HG03565 (cell line): ENCODE measurements at regions not wholly inside any gene's neighbourhood (a gene's known extent, or its start where the extent isn't known, plus 50 kb on each side); places are given as distances from the start of the nearest gene placed in this dataset.

Experiments
- ATAC-seq: cut with Tn5 transposase; IDR thresholded peaks from one replicate; pipeline ENCODE4 v1.9.1; 2021; ENCODE audit warnings: mild to moderate bottlenecking, moderate library complexity; ENCODE audit not compliant: unreplicated experiment

DNA sequence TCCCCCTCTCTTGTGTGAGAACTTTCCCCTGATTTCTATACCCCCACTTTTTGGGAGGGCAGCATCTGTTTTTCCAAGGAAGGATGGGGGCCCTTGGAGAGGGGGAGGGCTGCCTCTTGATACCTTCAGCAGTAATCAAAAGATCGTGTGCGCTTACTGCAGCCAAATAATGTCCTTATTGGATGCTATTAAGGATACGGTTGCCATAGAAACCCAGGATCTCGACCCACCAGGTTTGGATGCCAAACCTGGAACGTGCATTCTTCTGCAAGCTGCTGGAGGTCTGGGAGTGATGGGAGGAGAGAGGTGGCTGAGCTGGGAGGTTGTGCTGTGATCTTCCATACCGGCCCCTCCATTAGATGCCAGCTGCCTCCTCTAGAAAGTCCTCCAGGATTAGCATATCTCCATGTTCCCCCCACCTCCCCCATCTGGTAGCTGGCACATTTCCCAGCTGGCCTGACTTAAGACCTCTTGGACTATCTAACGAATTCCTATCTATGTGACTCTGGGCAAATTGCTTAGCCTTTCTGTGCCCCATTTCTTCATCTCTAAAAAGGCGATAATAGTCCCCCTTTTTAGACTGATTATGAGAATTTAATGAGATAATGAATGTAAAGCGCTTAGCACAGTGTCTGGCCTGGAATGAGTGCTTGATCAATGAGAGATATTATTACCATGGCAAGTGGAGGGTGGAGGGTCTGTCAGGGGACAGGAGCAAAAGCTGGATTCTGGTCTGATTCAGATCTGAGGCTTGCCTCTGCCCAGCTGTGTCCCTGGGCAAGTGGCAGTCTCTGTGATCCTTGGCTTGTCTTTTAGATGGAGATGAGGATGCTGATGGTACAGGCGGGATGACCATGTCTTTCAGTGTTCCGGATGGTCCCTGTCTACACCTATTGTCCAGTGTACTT is 78.5 kb upstream of the PCBD1 start:
- ATAC-seq = no peak

- ATAC-seq = peak; percentile 68
Measured at GRCh38 chr10:70967591-70968587, 79.5 kb upstream of the PCBD1 start.

- no peak for ATAC-seq
Measured at GRCh38 chr10:70969188-70969587, 80.8 kb upstream of the PCBD1 start.

DNA sequence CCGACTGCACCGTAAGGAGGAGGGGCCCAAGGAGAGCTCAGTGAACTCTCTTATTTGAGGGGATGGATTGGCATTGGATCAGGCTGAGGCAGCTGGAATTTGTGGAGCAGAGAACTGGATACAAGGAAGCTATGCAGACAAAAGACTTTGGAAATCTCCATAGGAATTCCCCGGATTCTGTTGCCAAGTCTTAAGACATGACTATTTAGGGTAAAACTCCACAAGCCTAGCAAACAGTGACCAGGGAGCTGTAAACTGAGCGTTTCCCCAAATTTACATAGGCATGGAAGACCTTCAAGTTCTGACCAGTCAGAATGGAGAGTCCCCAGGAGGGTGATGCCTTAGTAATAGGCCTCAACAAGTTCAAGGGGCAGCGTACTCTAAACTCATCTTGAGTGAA is 82.5 kb upstream of the PCBD1 start:
- ATAC-seq = no peak

DNA sequence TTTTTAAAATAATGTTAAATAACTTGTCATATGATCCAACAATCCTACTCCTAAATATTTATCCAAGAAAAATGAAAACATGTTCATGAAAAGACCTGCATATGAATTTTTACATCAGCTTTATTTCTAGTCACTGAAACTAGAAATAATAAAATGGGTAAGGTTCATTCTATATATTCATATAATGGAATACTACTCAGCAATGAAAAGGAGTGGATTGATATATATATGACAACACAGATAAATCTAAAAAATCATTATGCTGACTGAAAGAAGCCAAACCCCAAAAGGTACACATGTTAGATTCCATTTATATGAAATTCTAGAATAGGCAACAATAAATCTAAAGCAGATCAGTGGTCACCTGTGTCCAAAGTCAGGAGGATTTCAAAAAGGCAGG is 84.9 kb upstream of the PCBD1 start:
- no peak for ATAC-seq

DNA sequence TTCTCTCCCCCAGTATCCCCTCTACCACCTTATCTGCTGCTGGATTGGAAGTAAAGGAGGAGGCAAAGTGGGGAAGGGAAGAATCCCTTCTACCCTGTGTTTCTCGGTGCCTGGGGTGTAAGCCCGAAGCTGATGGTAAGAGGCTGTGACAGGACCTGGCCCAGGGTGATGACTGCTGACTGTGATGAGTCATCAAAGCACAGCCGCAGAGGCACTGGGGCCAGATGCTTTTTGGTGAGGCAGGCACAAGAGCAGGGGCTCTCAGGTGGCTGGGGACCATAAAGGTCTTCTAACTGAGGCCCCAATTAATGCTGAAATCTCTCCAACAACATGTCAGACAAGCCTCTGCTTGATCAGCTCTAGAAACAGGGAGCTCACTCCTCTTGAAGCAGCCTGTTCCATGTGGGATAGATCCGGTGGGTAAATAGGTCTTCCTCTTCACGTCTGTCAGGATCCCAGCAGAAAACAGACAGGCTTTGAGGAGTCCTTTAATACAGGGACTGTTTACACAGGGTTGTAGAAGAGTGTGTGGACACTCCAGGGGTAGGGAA is 86.1 kb upstream of the PCBD1 start:
- no peak for ATAC-seq

- ATAC-seq = no peak
Measured at GRCh38 chr10:70974920-70975319, 86.6 kb upstream of the PCBD1 start.

DNA sequence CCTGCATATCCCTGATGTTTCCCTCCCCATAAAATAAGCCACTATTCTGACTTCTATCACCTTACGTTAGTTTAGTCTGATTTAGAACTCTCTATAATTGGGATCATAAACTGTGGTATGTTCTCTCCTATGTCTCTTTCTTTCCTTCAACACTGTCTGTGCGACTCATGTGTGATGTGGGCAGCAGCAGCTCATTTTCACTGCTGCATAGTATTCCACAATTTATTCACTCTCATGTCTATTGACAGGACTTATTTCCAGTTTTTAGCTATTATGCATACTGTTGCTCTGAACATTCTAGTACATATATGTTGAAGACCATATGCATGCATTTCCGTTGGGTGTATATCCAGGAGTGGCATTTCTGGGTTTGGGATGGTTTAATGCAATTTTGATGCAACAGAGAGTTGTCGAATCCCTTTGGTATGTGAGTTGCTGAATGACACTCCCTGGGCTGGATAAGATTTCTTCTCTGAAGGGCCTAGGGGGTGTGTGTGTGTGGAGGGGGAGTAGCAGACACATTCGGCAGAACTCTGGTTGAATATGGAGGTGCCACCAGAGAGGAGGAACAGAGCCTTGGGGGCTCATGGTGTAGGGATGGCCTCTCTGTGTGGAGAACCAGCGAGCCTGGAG is 87.8 kb upstream of the PCBD1 start:
- no peak for ATAC-seq

DNA sequence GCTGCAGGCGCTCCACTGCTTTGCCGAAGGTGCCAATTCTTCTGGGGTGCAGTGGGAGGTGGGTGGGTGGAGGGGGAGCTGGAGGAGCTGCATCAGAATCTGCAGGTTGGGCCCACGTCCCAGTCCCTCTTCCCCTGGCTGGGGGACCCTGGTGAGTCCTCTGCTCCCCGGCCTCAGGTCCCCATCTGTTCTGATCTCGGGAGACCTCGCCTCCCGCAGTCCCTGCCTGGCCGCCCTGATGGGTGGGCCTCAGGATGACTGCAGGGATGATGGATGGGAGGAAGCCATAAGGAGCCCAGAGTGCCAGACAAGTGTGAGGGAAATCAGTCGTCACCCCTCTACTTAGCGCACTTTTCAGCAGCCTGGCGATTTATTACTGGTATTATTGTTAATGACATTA is 89.3 kb upstream of the PCBD1 start:
- ATAC-seq = no peak

DNA sequence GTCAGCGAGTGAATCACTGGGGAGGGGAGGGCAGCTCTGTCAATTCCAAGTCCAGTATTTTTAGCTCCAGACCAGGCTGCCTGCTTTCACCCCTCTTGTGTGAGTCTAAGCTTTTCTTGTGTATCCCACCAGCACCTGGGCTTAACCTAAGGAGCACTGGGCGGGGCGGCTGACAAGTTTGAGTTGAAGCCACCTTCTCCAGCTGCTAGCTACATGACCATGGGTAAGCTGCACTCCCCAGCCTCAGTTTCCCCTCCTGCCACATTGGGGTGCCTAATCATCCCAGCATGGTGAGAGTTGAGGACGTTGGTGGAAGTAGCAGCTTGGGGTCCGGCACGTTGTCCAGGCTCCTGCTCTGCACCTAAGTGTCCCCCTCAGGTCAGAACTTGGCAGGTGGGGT is 89.8 kb upstream of the PCBD1 start:
- ATAC-seq = no peak

GRCh38 chr10:70978816-70979480 is 90.6 kb upstream of the PCBD1 start:
- no peak for ATAC-seq

GRCh38 chr10:70980687-70981086 is 92.3 kb upstream of the PCBD1 start:
- no peak for ATAC-seq

GRCh38 chr10:70981171-70981836 is 92.9 kb upstream of the PCBD1 start:
- no peak for ATAC-seq

DNA sequence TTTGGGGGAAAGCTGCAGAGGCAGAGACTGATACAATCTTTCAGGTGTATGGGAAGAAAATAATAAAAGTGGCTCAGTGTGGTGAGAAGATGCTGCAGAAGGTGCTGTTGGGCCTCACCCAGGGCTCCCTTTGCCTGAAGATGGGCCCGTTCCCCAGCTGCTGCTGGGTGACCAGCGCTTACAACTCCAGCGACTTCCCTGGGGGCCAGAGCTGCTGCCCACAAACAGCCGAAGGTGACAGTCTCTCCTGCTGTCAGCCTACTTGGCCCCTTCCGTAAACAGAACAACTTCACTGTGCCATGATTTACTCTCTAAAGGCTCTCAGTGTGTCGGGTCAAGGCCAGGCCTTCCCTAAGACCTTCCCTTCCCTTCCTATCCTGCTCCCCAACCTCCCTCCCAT is 93.6 kb upstream of the PCBD1 start:
- ATAC-seq = no peak

- ATAC-seq = peak; percentile 67
Measured at GRCh38 chr10:70982443-70982842, 94.1 kb upstream of the PCBD1 start.

- ATAC-seq = no peak
Measured at GRCh38 chr10:70984986-70985722, 96.8 kb upstream of the PCBD1 start.

DNA sequence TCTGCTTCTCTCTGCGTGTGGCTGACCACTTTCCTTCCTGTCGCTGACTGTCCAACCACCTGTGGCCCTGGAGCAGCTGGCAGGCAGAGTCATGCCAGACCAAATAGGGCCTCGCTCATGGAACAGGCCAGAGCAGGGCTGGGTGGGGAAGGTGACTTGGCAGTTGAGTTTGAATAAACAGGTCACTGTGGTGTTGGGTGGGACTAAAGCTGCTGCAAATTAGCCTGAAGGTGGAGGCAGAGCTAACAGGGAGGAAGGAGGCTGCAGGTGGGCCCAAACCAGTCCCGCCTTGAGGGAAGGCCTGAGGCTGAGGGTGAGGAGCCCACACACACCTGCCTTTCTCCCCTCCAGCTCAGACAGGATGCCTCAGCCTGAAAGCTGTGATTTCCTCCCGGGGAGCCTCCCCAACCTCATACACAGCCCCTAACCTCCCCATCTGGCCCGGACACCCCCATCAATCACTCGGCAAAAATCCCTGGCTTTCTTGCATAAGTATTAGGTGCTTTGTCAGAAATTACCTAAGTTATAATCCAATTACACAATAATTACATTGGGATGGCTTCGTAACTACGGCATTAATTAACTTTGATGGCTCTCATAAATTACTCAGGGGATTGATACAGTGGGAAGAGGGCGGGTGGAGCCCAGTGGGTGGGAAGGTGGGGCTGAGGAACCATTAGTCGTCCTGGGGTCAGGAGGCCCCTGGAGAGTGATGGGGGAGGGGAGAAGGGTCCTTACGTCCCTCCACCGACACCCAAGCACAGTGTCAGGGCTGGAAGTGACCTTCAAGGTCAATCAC is 97.7 kb upstream of the PCBD1 start:
- no peak for ATAC-seq

DNA sequence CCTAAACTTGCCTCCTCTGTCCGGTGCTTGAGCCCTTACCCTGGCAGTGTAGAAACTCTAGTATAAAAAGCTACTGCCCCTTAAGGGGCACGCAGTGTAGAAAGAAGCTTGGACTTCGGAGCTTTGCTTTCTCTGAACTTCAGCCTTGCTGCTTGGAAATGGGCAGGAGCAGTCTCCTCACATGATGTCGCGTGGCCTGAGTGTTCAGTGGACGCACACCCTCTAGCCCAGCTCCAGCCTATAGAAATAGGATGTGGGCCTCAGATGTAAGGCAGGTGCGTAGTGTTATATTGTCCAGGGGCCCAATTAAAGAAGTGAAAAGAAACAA is 98.2 kb upstream of the PCBD1 start:
- ATAC-seq = no peak
